ENCODE measurements at regions not wholly inside any gene's neighbourhood (a gene's known extent, or its start where the extent isn't known, plus 50 kb on each side); places are given as distances from the start of the nearest gene placed in this dataset.

GRCh38 chr15:46137443-46137842 is 502.6 kb downstream of the SQOR start:
- no peak overlapping the region for H2AFZ ChIP-seq (ENCODE audit: low read length)
- no peaks in the 10 kb centered on the region for H3F3A ChIP-seq (ENCODE audit: insufficient read depth, low read length)
- DNase-seq: no peak
- H3K27me3 ChIP-seq (replicated peaks; ENCODE audit: insufficient read depth, low read length): no peaks in the 10 kb centered on the region
- H4K20me1 ChIP-seq (ENCODE audit: insufficient read depth, low read length): no peaks in the 10 kb centered on the region
- no peaks in the 10 kb centered on the region for H3K4me1 ChIP-seq (ENCODE audit: low read length)
- TF ChIP-seq EZH2phosphoT487 (IDR thresholded peaks at IDR 0.05; ENCODE audit: low read length): no peak
- H3K4me3 ChIP-seq (ENCODE audit: low read length): no peak overlapping the region
- H3K9me2 ChIP-seq (replicated peaks; ENCODE audit: insufficient read depth, low read length): no peaks in the 10 kb centered on the region
- no peak overlapping the region for H3K27ac ChIP-seq (ENCODE audit: low read length)
- no peaks in the 10 kb centered on the region for H3K9me3 ChIP-seq (replicated peaks; ENCODE audit: insufficient read depth, low read length)
- H3K36me3 ChIP-seq (replicated peaks; ENCODE audit: insufficient read depth, low read length): no peaks in the 10 kb centered on the region
- no peak overlapping the region for H3K4me2 ChIP-seq (ENCODE audit: low read depth, low read length)
- no peak overlapping the region for H3K9ac ChIP-seq (ENCODE audit: low read length)
- H3K79me2 ChIP-seq (ENCODE audit: low read length): no peaks in the 10 kb centered on the region

- DNase-seq: no peak
- Histone ChIP-seq H3K79me2 (ENCODE audit: low read length) (no peaks in the 10 kb centered on the region), H3K4me1 (ENCODE audit: low read length) (no peaks in the 10 kb centered on the region), H3F3A (ENCODE audit: insufficient read depth, low read length) (no peaks in the 10 kb centered on the region), H3K4me2 (ENCODE audit: low read depth, low read length) (no peak overlapping the region), H3K4me3 (ENCODE audit: low read length) (no peak overlapping the region), H3K36me3 (replicated peaks; ENCODE audit: insufficient read depth, low read length) (no peaks in the 10 kb centered on the region), H3K27me3 (replicated peaks; ENCODE audit: insufficient read depth, low read length) (no peaks in the 10 kb centered on the region), H3K27ac (ENCODE audit: low read length) (no peak overlapping the region), H3K9me3 (replicated peaks; ENCODE audit: insufficient read depth, low read length) (no peaks in the 10 kb centered on the region), H2AFZ (ENCODE audit: low read length) (no peak overlapping the region), H3K9me2 (replicated peaks; ENCODE audit: insufficient read depth, low read length) (no peaks in the 10 kb centered on the region), H3K9ac (ENCODE audit: low read length) (no peak overlapping the region), H4K20me1 (ENCODE audit: insufficient read depth, low read length) (no peaks in the 10 kb centered on the region)
- no peak for TF ChIP-seq EZH2 (optimal IDR thresholded peaks at IDR 0.05; ENCODE audit: low read depth, low read length)
- TF ChIP-seq, protein P1, sequence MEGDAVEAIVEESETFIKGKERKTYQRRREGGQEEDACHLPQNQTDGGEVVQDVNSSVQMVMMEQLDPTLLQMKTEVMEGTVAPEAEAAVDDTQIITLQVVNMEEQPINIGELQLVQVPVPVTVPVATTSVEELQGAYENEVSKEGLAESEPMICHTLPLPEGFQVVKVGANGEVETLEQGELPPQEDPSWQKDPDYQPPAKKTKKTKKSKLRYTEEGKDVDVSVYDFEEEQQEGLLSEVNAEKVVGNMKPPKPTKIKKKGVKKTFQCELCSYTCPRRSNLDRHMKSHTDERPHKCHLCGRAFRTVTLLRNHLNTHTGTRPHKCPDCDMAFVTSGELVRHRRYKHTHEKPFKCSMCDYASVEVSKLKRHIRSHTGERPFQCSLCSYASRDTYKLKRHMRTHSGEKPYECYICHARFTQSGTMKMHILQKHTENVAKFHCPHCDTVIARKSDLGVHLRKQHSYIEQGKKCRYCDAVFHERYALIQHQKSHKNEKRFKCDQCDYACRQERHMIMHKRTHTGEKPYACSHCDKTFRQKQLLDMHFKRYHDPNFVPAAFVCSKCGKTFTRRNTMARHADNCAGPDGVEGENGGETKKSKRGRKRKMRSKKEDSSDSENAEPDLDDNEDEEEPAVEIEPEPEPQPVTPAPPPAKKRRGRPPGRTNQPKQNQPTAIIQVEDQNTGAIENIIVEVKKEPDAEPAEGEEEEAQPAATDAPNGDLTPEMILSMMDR (IDR thresholded peaks at IDR 0.05; ENCODE audit: low read length): no peak
- TF ChIP-seq EZH2phosphoT487 (IDR thresholded peaks at IDR 0.05; ENCODE audit: low read length): no peak
Observed at GRCh38 chr15:46146002-46146401, 511.2 kb downstream of the SQOR start.

DNA sequence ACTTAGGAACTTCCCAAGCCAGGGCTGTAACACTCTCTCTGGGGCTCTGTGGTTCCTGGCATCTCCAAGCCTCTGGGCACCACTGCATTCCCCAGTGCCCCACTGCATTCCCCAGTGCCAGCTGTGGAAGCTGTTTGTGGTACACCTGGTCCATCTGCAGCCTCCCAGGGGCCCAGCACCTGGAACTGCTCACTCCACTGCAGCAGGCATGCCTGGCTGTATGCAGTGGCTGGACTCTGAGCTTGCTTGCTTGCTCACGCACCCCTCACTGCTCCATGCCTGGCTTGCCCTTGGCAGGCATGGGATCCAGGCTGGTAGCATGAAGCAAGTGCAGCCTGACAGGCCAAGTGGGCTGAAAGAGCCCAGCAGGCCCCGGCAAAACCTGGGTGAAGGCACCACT is 512.1 kb downstream of the SQOR start:
- no peaks in the 10 kb centered on the region for H3K79me2 ChIP-seq (ENCODE audit: low read length)
- no peak overlapping the region for H3K27ac ChIP-seq (ENCODE audit: low read length)
- H2AFZ ChIP-seq (ENCODE audit: low read length): no peak overlapping the region
- H3K9me2 ChIP-seq (replicated peaks; ENCODE audit: insufficient read depth, low read length): no peaks in the 10 kb centered on the region
- H3K36me3 ChIP-seq (replicated peaks; ENCODE audit: insufficient read depth, low read length): no peaks in the 10 kb centered on the region
- DNase-seq: no peak
- no peaks in the 10 kb centered on the region for H3K4me1 ChIP-seq (ENCODE audit: low read length)
- H4K20me1 ChIP-seq (ENCODE audit: insufficient read depth, low read length): no peaks in the 10 kb centered on the region
- TF ChIP-seq EZH2 (optimal IDR thresholded peaks at IDR 0.05; ENCODE audit: low read depth, low read length) (no peak), EZH2phosphoT487 (IDR thresholded peaks at IDR 0.05; ENCODE audit: low read length) (no peak)
- TF ChIP-seq, protein P1 (IDR thresholded peaks at IDR 0.05; ENCODE audit: low read length): no peak
- H3F3A ChIP-seq (ENCODE audit: insufficient read depth, low read length): no peaks in the 10 kb centered on the region
- H3K4me3 ChIP-seq (ENCODE audit: low read length): no peak overlapping the region
- no peak overlapping the region for H3K4me2 ChIP-seq (ENCODE audit: low read depth, low read length)
- no peaks in the 10 kb centered on the region for H3K27me3 ChIP-seq (replicated peaks; ENCODE audit: insufficient read depth, low read length)
- no peaks in the 10 kb centered on the region for H3K9me3 ChIP-seq (replicated peaks; ENCODE audit: insufficient read depth, low read length)
- no peak overlapping the region for H3K9ac ChIP-seq (ENCODE audit: low read length)

DNA sequence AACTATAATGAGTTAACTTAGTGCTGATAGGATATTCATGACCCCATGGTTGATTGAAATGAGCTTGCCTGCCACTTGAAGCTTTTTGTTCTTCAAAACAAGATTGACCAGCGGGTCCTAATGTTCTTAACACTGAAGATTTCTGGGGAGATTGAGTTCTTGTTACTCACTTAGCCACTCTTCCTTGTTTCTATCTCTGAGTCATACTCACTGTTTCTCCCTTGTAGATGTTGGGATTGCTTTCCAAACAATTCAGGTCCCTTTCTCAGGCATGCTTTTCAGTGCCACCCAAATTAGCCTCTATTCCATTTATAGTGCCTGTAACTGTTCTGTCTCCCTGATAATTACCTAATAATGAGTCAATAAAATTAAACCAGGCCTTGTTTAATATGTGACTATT is 517.0 kb downstream of the SQOR start:
- no peaks in the 10 kb centered on the region for H3K9me2 ChIP-seq (replicated peaks; ENCODE audit: insufficient read depth, low read length)
- H3K9ac ChIP-seq (ENCODE audit: low read length): no peak overlapping the region
- no peak overlapping the region for H3K27ac ChIP-seq (ENCODE audit: low read length)
- H3K27me3 ChIP-seq (replicated peaks; ENCODE audit: insufficient read depth, low read length): no peaks in the 10 kb centered on the region
- no peaks in the 10 kb centered on the region for H3F3A ChIP-seq (ENCODE audit: insufficient read depth, low read length)
- H3K79me2 ChIP-seq (ENCODE audit: low read length): no peaks in the 10 kb centered on the region
- H2AFZ ChIP-seq (ENCODE audit: low read length): no peak overlapping the region
- H3K4me2 ChIP-seq (ENCODE audit: low read depth, low read length): no peak overlapping the region
- H3K4me3 ChIP-seq (ENCODE audit: low read length): no peak overlapping the region
- no peaks in the 10 kb centered on the region for H3K4me1 ChIP-seq (ENCODE audit: low read length)
- H3K36me3 ChIP-seq (replicated peaks; ENCODE audit: insufficient read depth, low read length): no peaks in the 10 kb centered on the region
- DNase-seq: no peak
- H3K9me3 ChIP-seq (replicated peaks; ENCODE audit: insufficient read depth, low read length): no peaks in the 10 kb centered on the region
- no peaks in the 10 kb centered on the region for H4K20me1 ChIP-seq (ENCODE audit: insufficient read depth, low read length)
- TF ChIP-seq, protein P1 (IDR thresholded peaks at IDR 0.05; ENCODE audit: low read length): no peak
- TF ChIP-seq EZH2 (optimal IDR thresholded peaks at IDR 0.05; ENCODE audit: low read depth, low read length) (no peak), EZH2phosphoT487 (IDR thresholded peaks at IDR 0.05; ENCODE audit: low read length) (no peak)

Measured in MM.1S (cell line).